ENCODE measurements at regions not wholly inside any gene's neighbourhood (a gene's known extent, or its start where the extent isn't known, plus 50 kb on each side); places are given as distances from the start of the nearest gene placed in this dataset.

DNA sequence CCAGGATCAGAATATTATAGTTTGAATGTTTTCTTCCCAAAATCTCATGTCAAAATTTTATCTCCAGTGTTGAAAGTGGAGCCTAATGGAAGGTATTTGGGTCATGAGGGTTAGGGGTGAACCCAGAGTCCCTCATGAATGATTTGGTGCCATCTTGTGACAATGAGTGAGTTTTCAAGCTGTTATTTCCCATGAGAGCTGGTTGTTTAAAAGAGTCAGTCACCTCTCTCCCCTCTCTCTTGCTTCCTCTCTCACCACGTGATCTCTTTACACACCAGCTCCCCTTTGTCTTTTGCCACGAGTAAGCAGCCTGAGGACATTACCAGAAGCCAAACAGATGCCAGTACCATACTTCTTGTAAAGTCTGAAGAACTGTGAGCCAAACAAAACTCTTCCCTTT lies 561.6 kb downstream of the RERGL start:
- DNase-seq, result no peak

DNA sequence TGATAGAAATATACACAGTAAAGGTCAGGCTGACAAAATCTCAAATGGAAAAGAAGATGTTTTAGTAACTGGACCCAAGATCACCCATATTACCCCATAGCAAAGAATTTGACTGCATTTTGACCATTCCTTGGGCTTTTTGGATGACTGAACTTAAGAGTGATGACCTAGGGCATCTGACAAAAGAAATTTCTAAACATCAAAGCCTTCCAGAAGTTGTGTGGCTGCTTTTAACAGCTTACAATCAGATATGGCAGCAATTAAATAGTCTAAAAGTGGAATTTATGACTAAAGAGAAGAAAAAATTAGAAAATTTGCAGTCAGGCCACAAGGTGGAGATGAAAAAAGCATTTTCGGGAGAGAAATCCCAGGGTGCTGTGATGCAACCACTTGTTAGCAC lies 563.0 kb downstream of the RERGL start:
- DNase-seq, result no peak

GRCh38 chr12:17511369-17511768 lies 578.6 kb downstream of the RERGL start:
- DNase-seq, result no peak

DNA sequence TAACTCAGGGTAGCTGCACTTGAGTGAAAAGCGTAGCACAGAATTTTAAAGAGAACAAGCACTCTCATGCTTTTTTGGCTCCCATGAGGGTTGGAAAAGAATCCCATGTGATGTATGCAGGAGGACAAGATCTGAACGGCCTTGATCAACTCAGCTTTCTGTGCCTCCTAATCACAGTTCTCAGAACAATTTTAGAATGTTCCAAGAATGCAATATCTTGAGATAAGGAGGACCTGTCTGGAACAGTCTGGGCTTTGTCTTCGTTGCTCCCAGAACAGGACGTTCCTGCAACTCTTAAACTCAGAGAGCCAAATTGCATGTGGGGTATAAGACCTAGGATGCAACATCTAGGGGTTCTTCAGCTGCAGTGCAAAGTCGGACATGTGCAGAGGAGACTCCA lies 582.7 kb downstream of the RERGL start:
- DNase-seq, result no peak

GRCh38 chr12:17503742-17504141 lies 586.3 kb downstream of the RERGL start:
- no peak for DNase-seq

GRCh38 chr12:17489452-17489851 lies 600.5 kb downstream of the RERGL start:
- DNase-seq, result no peak

DNA sequence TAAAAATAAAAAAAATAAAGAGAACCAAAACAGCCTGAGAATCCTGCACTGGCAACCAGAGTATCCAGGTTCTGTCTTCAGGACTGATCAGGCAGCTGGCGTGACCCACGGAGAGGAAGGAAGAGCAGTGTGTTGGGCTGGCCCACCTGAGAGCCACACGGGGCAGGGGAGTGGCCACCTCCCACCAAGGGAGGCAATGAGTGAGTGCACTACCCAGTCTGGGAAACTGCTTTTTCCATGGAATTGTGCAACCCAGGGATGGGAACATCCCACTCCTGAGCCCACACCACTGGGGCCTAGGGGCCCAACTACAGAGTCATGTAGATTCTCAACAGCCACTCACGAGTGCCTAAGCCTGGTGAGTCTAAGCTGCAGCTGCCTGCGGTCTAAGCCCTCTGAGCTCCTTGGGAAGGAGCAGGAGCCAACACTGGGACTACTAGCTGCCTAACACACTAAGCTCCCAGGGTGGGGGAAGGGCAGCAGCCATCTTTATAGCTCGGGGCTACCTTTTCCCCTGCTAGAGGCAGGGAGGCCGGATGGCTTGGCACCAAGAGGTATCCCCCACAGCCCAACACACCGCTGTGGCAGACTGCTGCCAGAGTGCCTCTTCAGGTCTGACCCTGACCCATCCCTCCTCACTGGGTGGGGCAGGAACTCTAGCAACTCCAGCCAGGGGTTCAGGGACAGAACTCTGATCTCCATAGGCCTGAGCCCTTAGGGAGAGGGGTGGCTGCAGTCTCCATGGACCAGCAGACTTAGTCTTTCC lies 610.9 kb downstream of the RERGL start:
- no peak for DNase-seq

DNA sequence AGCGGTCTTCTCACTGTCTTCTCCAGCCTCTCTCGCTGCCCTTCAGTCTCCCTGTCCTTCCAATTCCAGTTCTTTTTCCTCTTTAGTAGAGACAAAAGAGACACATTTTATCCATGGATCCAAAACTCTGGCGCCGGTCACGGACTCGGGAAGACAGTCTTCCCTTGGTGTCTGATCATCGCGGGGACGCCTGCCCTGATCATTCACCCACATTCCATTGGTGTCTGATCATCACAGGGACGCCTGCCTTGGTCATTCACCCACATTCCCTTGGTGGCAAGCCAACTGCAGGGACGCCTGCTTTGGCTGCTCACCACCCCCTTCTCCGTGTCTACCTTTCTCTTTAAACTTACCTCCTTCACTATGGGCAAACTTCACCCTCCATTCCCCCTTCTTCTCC lies 619.5 kb downstream of the RERGL start:
- DNase-seq, result no peak

GRCh38 chr12:17459214-17459613 lies 630.8 kb downstream of the RERGL start:
- DNase-seq, result no peak

DNA sequence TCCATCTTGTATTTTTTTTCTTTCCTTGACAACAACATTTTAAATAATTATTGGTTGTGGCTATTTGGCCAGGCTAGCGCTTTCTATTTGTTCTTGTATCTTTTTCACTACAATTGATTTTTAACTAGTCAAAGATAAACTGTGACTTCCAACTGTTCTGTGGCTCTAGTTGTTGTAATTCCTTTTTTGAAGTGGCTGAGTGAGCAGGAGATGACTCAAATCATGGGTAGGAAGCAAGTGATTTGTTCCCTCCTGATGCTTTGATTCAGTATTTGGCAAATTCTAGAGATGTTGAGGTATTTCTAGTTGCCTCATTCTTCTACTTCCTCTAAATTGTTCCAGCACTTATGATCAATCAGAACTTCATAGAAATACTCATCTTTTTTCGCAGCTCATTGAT lies 633.5 kb downstream of the RERGL start:
- DNase-seq, result no peak

GRCh38 chr12:17438141-17438540 lies 651.9 kb downstream of the RERGL start:
- no peak for DNase-seq

- no peak for DNase-seq
These were observed 673.2 kb downstream of the RERGL start for GRCh38 chr12:17416748-17417147.

- no peak for DNase-seq
These were observed 675.4 kb downstream of the RERGL start for GRCh38 chr12:17414596-17414995.

- no peak for DNase-seq
These were observed 678.3 kb downstream of the RERGL start for GRCh38 chr12:17411662-17412061.

DNA sequence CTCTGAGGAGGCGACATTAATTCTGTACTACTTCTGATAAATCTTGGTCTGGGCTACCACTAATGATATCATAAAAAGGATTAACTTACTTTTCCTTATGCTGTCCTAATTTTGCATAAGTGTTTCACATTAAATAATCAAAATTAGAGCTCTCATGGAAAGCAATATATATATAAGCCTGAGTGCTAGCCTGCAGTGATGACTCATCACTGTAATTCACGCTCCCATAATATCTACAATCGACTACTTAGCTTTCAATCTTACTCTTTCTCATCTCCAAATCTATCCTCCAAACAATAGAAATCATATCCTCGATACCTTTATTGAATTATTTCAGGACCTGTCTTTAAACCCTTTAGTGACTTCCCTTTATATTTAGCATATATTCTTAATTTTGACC lies 701.3 kb downstream of the RERGL start:
- DNase-seq, result no peak

DNA sequence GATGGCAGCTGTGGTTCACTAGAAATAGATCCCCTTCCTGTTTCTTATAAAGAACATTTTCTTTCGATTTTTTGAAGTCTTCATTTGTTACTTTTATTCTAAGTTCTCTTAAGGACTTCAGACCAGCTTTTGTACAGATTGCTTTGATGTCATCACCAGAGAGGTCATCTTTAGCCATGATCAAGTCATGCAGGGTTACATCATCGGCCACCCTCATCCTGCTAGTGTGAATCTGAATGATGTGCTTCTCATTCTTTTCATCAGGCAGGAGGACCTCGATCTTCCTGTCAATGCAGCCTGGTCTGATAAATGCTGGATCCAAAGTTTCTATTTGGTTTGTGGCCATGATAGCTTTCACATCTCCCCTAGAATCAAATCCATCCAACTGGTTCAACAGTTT lies 706.7 kb downstream of the RERGL start:
- no peak for DNase-seq

GRCh38 chr12:17381211-17381610 lies 708.8 kb downstream of the RERGL start:
- no peak for DNase-seq

DNA sequence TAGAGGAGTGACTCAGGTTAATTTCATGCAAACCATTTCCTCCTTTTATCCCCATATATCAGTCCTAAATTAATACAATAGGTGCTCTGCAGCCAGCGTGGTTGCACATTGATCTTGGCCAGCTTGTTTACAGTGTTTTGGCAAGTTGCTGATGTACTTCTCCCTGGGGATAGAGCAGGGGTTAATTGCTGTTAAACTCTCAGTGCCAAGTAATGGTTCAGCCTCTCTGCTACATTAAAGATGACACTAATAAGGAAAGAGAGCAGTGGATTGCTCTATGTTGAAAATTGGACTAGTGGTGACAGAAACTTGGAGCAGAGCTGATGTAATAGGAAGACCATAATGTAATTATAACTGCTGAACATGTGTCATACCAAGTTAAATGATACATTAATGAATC lies 717.5 kb downstream of the RERGL start:
- DNase-seq, result no peak

DNA sequence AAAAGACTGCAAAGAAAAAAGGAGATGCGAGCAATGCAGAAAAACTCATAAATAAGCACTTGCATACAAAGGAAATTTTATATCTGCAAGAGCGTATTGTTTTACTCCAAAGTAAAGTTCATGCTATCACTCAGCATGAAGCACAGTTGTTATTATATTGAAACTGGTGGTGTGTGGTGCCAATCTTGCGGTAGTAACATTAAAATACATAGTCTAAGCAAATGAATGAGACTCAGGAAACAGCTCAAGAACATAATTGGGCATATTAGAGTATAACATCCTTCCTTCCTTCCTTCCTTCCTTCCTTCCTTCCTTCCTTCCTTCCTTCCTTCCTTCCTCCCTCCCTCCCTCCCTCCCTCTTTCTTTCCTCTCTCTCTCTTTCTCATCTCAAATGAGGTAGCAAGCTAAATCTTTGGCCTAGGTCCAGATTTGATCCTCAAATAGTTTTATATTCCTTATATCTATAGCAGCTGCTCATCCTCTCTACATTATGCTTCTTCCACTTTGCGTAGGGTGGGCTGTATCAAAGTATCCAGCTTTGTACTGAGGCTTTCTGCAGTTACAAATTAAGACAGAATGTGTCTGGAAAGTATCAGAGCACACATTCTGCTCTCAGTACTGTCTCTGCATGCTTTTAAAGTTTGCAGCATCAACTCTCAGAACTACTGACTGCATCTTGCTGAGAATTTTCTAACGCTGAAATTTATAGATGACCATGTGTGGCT lies 718.3 kb downstream of the RERGL start:
- DNase-seq, result no peak

GRCh38 chr12:17370621-17371020 lies 719.4 kb downstream of the RERGL start:
- no peak for DNase-seq

DNA sequence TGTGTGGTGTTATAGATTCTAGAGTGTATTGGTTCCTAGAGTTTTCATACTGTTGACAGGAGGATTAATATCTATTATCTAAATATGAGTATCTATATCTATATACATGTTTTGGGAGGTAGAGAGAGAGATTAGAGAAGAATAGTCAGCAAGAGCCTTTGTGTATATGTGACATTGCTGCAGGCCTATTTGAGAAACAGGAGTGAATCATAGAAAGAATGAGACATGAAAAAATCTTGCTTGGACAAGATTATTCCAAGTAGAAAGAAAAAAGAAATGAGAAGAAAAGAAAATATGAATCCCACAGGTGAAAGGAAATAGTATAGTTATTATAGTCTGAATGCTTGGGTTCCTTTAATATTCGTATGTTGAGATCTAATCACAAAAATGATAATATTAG lies 720.4 kb downstream of the RERGL start:
- DNase-seq, result no peak

DNA sequence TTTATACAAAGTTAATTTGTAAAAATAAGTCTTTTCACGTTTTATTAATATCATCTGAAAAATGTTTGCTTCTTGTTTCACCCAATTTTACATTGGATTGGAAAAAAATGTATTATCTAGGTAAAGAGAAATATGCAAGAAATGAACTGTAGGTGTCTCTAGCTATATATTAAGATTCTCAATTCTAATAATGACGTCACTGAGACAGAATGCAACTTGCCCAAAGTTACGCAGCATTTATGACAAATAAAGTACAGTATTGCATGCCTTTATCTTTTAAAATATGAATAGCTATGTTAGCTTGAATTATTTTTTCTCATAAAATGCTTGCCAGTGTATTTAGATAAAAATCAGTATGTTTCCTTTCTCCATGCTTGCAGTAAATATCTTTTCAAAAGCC lies 728.8 kb downstream of the RERGL start:
- DNase-seq, result no peak

- DNase-seq, result no peak
These were observed 731.2 kb downstream of the RERGL start for GRCh38 chr12:17358835-17359234.

GRCh38 chr12:17357396-17357795 lies 732.6 kb downstream of the RERGL start:
- no peak for DNase-seq

GRCh38 chr12:17352164-17352563 lies 737.8 kb downstream of the RERGL start:
- no peak for DNase-seq
